ENCODE measurements at regions not wholly inside any gene's neighbourhood (a gene's known extent, or its start where the extent isn't known, plus 50 kb on each side); places are given as distances from the start of the nearest gene placed in this dataset.

DNA sequence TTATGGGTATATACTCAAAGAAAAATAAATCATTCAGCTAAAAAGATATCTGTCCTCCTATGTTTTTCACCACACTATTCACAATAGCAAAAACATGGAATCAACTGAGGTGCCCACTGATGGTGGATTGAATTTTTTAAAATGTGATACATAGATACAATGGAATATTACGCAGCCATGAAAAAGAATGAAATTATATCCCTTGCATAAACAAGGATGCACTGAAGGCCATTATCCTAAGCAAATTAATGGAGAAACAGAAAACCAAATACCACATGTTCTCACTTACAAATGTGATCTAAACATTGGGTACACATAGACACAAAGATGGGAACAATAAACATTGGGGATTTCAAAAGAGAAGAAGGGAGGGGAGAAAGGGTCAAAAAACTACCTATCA, 964.2 kb upstream of the IGFBP7 start:
- no peak overlapping the region for H3K9ac ChIP-seq (ENCODE audit: low read length)
- H3K79me1 ChIP-seq (ENCODE audit: low read length) = no peaks in the 10 kb centered on the region
- no peak overlapping the region for H4K12ac ChIP-seq (ENCODE audit: low read depth, low read length)
- no peak overlapping the region for H3K18ac ChIP-seq (ENCODE audit: low read length)
- no peak overlapping the region for H3K4ac ChIP-seq (ENCODE audit: low read depth, low read length)
- no peak overlapping the region for H3K4me3 ChIP-seq (ENCODE audit: low read depth, low read length)
- no peak overlapping the region for H2BK120ac ChIP-seq (ENCODE audit: insufficient read depth, low read length, poor library complexity)
- no peaks in the 10 kb centered on the region for H3K9me3 ChIP-seq (ENCODE audit: insufficient read depth, low read depth, low read length)
- DNase-seq = no peak
- no CpG with 5 or more reads among the region's 1 CpG for WGBS (ENCODE audit: extremely low coverage, insufficient coverage, insufficient read length)
- H2BK12ac ChIP-seq (ENCODE audit: low read length) = no peak overlapping the region
- no peak overlapping the region for H4K91ac ChIP-seq (ENCODE audit: low read depth, low read length)
- no peak overlapping the region for H3K27ac ChIP-seq (ENCODE audit: low read depth, low read length)
- no peak overlapping the region for H2BK5ac ChIP-seq (ENCODE audit: low read depth, low read length, poor library complexity)
- no peaks in the 10 kb centered on the region for H3K79me2 ChIP-seq (ENCODE audit: control insufficient read depth, insufficient read depth, low read length, poor library complexity)
- H3K23ac ChIP-seq (ENCODE audit: low read length) = no peak overlapping the region
- H4K8ac ChIP-seq (ENCODE audit: low read depth, low read length) = no peak overlapping the region
- no peaks in the 10 kb centered on the region for H3K27me3 ChIP-seq (ENCODE audit: insufficient read depth, low read length)
- H3K14ac ChIP-seq (ENCODE audit: low read length) = no peak overlapping the region
- H3K4me2 ChIP-seq (ENCODE audit: low read length) = no peak overlapping the region
- H2AFZ ChIP-seq (ENCODE audit: insufficient read depth, low read length, poor library complexity) = no peak overlapping the region
- no peak overlapping the region for H2AK5ac ChIP-seq (ENCODE audit: low read length)
- no peaks in the 10 kb centered on the region for H3K36me3 ChIP-seq (ENCODE audit: control insufficient read depth in 1 of 2, insufficient read depth in 2 of 2, low read length in 2 of 2)
- no peaks in the 10 kb centered on the region for H3K4me1 ChIP-seq (ENCODE audit: control insufficient read depth in 1 of 2, insufficient read depth in 2 of 2, low read length in 2 of 2)

- no peak overlapping the region for H3K18ac ChIP-seq (ENCODE audit: low read length)
- no peak overlapping the region for H2BK12ac ChIP-seq (ENCODE audit: low read length)
- no peak overlapping the region for H4K8ac ChIP-seq (ENCODE audit: low read depth, low read length)
- H2BK120ac ChIP-seq (ENCODE audit: insufficient read depth, low read length, poor library complexity) = no peak overlapping the region
- H3K4me3 ChIP-seq (ENCODE audit: low read depth, low read length) = no peak overlapping the region
- no peaks in the 10 kb centered on the region for H3K36me3 ChIP-seq (ENCODE audit: control insufficient read depth in 1 of 2, insufficient read depth in 2 of 2, low read length in 2 of 2)
- no peak overlapping the region for H2AFZ ChIP-seq (ENCODE audit: insufficient read depth, low read length, poor library complexity)
- no peaks in the 10 kb centered on the region for H3K9me3 ChIP-seq (ENCODE audit: insufficient read depth, low read depth, low read length)
- no peak overlapping the region for H4K12ac ChIP-seq (ENCODE audit: low read depth, low read length)
- no peaks in the 10 kb centered on the region for H3K79me1 ChIP-seq (ENCODE audit: low read length)
- H3K4ac ChIP-seq (ENCODE audit: low read depth, low read length) = no peak overlapping the region
- no peaks in the 10 kb centered on the region for H3K4me1 ChIP-seq (ENCODE audit: control insufficient read depth in 1 of 2, insufficient read depth in 2 of 2, low read length in 2 of 2)
- H2AK5ac ChIP-seq (ENCODE audit: low read length) = no peak overlapping the region
- no peak overlapping the region for H2BK5ac ChIP-seq (ENCODE audit: low read depth, low read length, poor library complexity)
- H3K9ac ChIP-seq (ENCODE audit: low read length) = no peak overlapping the region
- no peak overlapping the region for H3K14ac ChIP-seq (ENCODE audit: low read length)
- DNase-seq = no peak
- no peak overlapping the region for H3K4me2 ChIP-seq (ENCODE audit: low read length)
- no peak overlapping the region for H4K91ac ChIP-seq (ENCODE audit: low read depth, low read length)
- H3K27me3 ChIP-seq (ENCODE audit: insufficient read depth, low read length) = no peaks in the 10 kb centered on the region
- H3K23ac ChIP-seq (ENCODE audit: low read length) = no peak overlapping the region
- H3K27ac ChIP-seq (ENCODE audit: low read depth, low read length) = no peak overlapping the region
- H3K79me2 ChIP-seq (ENCODE audit: control insufficient read depth, insufficient read depth, low read length, poor library complexity) = no peaks in the 10 kb centered on the region
Measured at GRCh38 chr4:58070726-58071125, 960.5 kb upstream of the IGFBP7 start.

- Histone ChIP-seq H3K9ac (ENCODE audit: low read length) (no peak overlapping the region), H4K91ac (ENCODE audit: low read depth, low read length) (no peak overlapping the region), H3K27me3 (ENCODE audit: insufficient read depth, low read length) (no peaks in the 10 kb centered on the region), H4K12ac (ENCODE audit: low read depth, low read length) (no peak overlapping the region), H2AFZ (ENCODE audit: insufficient read depth, low read length, poor library complexity) (no peak overlapping the region), H3K4ac (ENCODE audit: low read depth, low read length) (no peak overlapping the region), H2BK12ac (ENCODE audit: low read length) (no peak overlapping the region), H3K4me3 (ENCODE audit: low read depth, low read length) (no peak overlapping the region), H3K27ac (ENCODE audit: low read depth, low read length) (no peak overlapping the region), H3K14ac (ENCODE audit: low read length) (no peak overlapping the region), H2BK120ac (ENCODE audit: insufficient read depth, low read length, poor library complexity) (no peak overlapping the region), H3K18ac (ENCODE audit: low read length) (no peak overlapping the region), H3K79me1 (ENCODE audit: low read length) (no peaks in the 10 kb centered on the region), H3K23ac (ENCODE audit: low read length) (no peak overlapping the region), H2BK5ac (ENCODE audit: low read depth, low read length, poor library complexity) (no peak overlapping the region), H4K8ac (ENCODE audit: low read depth, low read length) (no peak overlapping the region), H3K79me2 (ENCODE audit: control insufficient read depth, insufficient read depth, low read length, poor library complexity) (no peaks in the 10 kb centered on the region), H3K4me2 (ENCODE audit: low read length) (no peak overlapping the region), H2AK5ac (ENCODE audit: low read length) (no peak overlapping the region), H3K9me3 (ENCODE audit: insufficient read depth, low read depth, low read length) (no peaks in the 10 kb centered on the region), H3K4me1 (ENCODE audit: control insufficient read depth in 1 of 2, insufficient read depth in 2 of 2, low read length in 2 of 2) (no peaks in the 10 kb centered on the region), H3K36me3 (ENCODE audit: control insufficient read depth in 1 of 2, insufficient read depth in 2 of 2, low read length in 2 of 2) (no peaks in the 10 kb centered on the region)
- DNase-seq = no peak
- no CpG with 5 or more reads among the region's 3 CpGs for WGBS (ENCODE audit: extremely low coverage, insufficient coverage, insufficient read length)
Measured at GRCh38 chr4:58064653-58065052, 954.5 kb upstream of the IGFBP7 start.

DNA sequence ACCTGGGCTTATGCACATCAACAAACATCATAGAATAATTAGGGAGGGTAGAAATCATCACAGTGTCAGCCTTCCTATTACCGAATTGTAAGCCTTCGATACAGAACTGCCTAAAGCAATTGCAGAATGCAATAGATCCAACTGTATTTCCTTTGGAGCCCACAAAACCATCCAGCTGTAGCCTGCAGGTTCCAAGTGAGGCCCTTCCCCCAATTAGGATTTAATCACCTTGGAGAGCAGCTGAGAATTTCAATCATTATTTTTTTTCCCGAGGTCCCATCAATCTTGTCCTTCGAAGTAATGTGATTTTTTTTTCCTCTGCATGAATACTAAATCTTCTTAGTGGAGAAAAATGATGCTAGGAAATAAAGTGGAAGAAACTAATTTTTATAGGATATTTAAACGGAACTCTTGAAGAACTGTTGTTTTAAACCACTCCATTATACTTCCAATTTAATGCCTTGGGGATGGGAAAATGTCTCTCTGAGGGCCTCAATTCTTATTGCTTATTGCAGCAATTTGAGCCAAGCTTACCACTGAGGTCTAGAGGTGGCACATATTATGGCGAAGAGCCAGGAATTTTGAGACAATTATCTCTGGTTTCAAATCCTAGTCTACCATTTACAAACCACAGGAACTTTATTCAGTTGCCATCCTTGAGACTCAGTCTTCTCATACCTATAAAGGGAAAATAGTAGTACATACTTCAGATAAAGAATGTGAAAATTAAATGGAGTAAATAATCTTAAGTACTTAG, 953.4 kb upstream of the IGFBP7 start:
- H4K12ac ChIP-seq (ENCODE audit: low read depth, low read length) = no peak overlapping the region
- H3K4ac ChIP-seq (ENCODE audit: low read depth, low read length) = no peak overlapping the region
- no peaks in the 10 kb centered on the region for H3K79me1 ChIP-seq (ENCODE audit: low read length)
- H3K27ac ChIP-seq (ENCODE audit: low read depth, low read length) = no peak overlapping the region
- H3K4me3 ChIP-seq (ENCODE audit: low read depth, low read length) = no peak overlapping the region
- no peaks in the 10 kb centered on the region for H3K9me3 ChIP-seq (ENCODE audit: insufficient read depth, low read depth, low read length)
- no peak overlapping the region for H4K8ac ChIP-seq (ENCODE audit: low read depth, low read length)
- WGBS (ENCODE audit: extremely low coverage, insufficient coverage, insufficient read length) = no CpG with 5 or more reads among the region's 6 CpGs
- H2BK5ac ChIP-seq (ENCODE audit: low read depth, low read length, poor library complexity) = no peak overlapping the region
- H3K36me3 ChIP-seq (ENCODE audit: control insufficient read depth in 1 of 2, insufficient read depth in 2 of 2, low read length in 2 of 2) = no peaks in the 10 kb centered on the region
- no peaks in the 10 kb centered on the region for H3K79me2 ChIP-seq (ENCODE audit: control insufficient read depth, insufficient read depth, low read length, poor library complexity)
- no peak overlapping the region for H3K4me2 ChIP-seq (ENCODE audit: low read length)
- H2AFZ ChIP-seq (ENCODE audit: insufficient read depth, low read length, poor library complexity) = no peak overlapping the region
- H3K23ac ChIP-seq (ENCODE audit: low read length) = no peak overlapping the region
- no peak overlapping the region for H2BK120ac ChIP-seq (ENCODE audit: insufficient read depth, low read length, poor library complexity)
- no peak overlapping the region for H3K14ac ChIP-seq (ENCODE audit: low read length)
- no peak overlapping the region for H3K9ac ChIP-seq (ENCODE audit: low read length)
- no peak overlapping the region for H4K91ac ChIP-seq (ENCODE audit: low read depth, low read length)
- DNase-seq = no peak
- no peak overlapping the region for H2BK12ac ChIP-seq (ENCODE audit: low read length)
- no peaks in the 10 kb centered on the region for H3K4me1 ChIP-seq (ENCODE audit: control insufficient read depth in 1 of 2, insufficient read depth in 2 of 2, low read length in 2 of 2)
- no peaks in the 10 kb centered on the region for H3K27me3 ChIP-seq (ENCODE audit: insufficient read depth, low read length)
- H3K18ac ChIP-seq (ENCODE audit: low read length) = no peak overlapping the region
- no peak overlapping the region for H2AK5ac ChIP-seq (ENCODE audit: low read length)

All from trophoblast cell (in vitro differentiated cells and primary cell).